ENCODE measurements at regions not wholly inside any gene's neighbourhood (a gene's known extent, or its start where the extent isn't known, plus 50 kb on each side); places are given as distances from the start of the nearest gene placed in this dataset.

- no peak for DNase-seq (ENCODE audit: low read depth)
- no peak overlapping the region for H3K4me3 ChIP-seq (ENCODE audit: control insufficient read depth, low read depth, low read length)
- no peak for TF ChIP-seq CTCF (conservative IDR thresholded peaks at IDR 0.05; ENCODE audit: control insufficient read depth, insufficient read depth, low read depth, low read length)
These were observed 198.3 kb downstream of the OPA1 start for GRCh38 chr3:193791041-193792032.

- DNase-seq (ENCODE audit: low read depth) = no peak
- TF ChIP-seq CTCF (conservative IDR thresholded peaks at IDR 0.05; ENCODE audit: control insufficient read depth, insufficient read depth, low read depth, low read length) = no peak
- H3K4me3 ChIP-seq (ENCODE audit: control insufficient read depth, low read depth, low read length) = no peak overlapping the region
These were observed 200.1 kb downstream of the OPA1 start for GRCh38 chr3:193793123-193793522.

GRCh38 chr3:193794002-193794881 lies 201.2 kb downstream of the OPA1 start:
- no peak for DNase-seq (ENCODE audit: low read depth)
- no peak for TF ChIP-seq CTCF (conservative IDR thresholded peaks at IDR 0.05; ENCODE audit: control insufficient read depth, insufficient read depth, low read depth, low read length)
- no peak overlapping the region for H3K4me3 ChIP-seq (ENCODE audit: control insufficient read depth, low read depth, low read length)

- no peak for DNase-seq (ENCODE audit: low read depth)
- no peak for TF ChIP-seq CTCF (conservative IDR thresholded peaks at IDR 0.05; ENCODE audit: control insufficient read depth, insufficient read depth, low read depth, low read length)
- H3K4me3 ChIP-seq (ENCODE audit: control insufficient read depth, low read depth, low read length) = no peak overlapping the region
These were observed 202.2 kb downstream of the OPA1 start for GRCh38 chr3:193795062-193795690.

- no peak for DNase-seq (ENCODE audit: low read depth)
- TF ChIP-seq CTCF (conservative IDR thresholded peaks at IDR 0.05; ENCODE audit: control insufficient read depth, insufficient read depth, low read depth, low read length) = no peak
- H3K4me3 ChIP-seq (ENCODE audit: control insufficient read depth, low read depth, low read length) = no peak overlapping the region
These were observed 203.1 kb downstream of the OPA1 start for GRCh38 chr3:193796089-193796488.

- no peak for DNase-seq (ENCODE audit: low read depth)
- no peak overlapping the region for H3K4me3 ChIP-seq (ENCODE audit: control insufficient read depth, low read depth, low read length)
- TF ChIP-seq CTCF (conservative IDR thresholded peaks at IDR 0.05; ENCODE audit: control insufficient read depth, insufficient read depth, low read depth, low read length) = no peak
These were observed 204.6 kb downstream of the OPA1 start for GRCh38 chr3:193797566-193797965.

Data from fibroblast of mammary gland (primary cell).